Neural cell (in vitro differentiated cells): ENCODE measurements at regions not wholly inside any gene's neighbourhood (a gene's known extent, or its start where the extent isn't known, plus 50 kb on each side); places are given as distances from the start of the nearest gene placed in this dataset.

ENCODE experiments used
- CTCF ChIP-seq: fragments of 450-650 bp; IDR thresholded peaks from 2 replicates; pipeline ENCODE4 v1.5.1; 2014; ENCODE audit warnings: antibody characterized with exemption, mild to moderate bottlenecking, moderate library complexity; ENCODE audit not compliant: poor library complexity, severe bottlenecking
- EP300 ChIP-seq: fragments of 450-650 bp; conservative IDR thresholded peaks from 2 replicates; pipeline ENCODE4 v1.6.1; 2014; ENCODE audit warnings: antibody characterized with exemption, mild to moderate bottlenecking, moderate library complexity; ENCODE audit not compliant: poor library complexity, severe bottlenecking
- EZH2 ChIP-seq: fragments of 200-600, 300-800 bp; shearing (Covaris generic), sonication (generic); IDR thresholded peaks from 2 replicates; pipeline ENCODE4 v1.6.1; 2014; ENCODE audit warnings: antibody characterized with exemption, low read length, borderline replicate concordance, mild to moderate bottlenecking; ENCODE audit not compliant: insufficient read depth, poor library complexity, severe bottlenecking
- MXI1 ChIP-seq: fragments of 450-650 bp; conservative IDR thresholded peaks from 2 replicates; pipeline ENCODE4 v1.6.1; 2014; ENCODE audit warnings: antibody characterized with exemption, mild to moderate bottlenecking; ENCODE audit not compliant: poor library complexity, severe bottlenecking
- POLR2AphosphoS5 ChIP-seq: IDR thresholded peaks from 2 replicates; pipeline ENCODE4 v1.6.1; 2012
- SMC3 ChIP-seq: fragments of 450-650 bp; conservative IDR thresholded peaks from 2 replicates; pipeline ENCODE4 v1.6.1; 2014; ENCODE audit warnings: antibody characterized with exemption, mild to moderate bottlenecking, moderate library complexity; ENCODE audit not compliant: poor library complexity
- TAF1 ChIP-seq: IDR thresholded peaks from 2 replicates; pipeline ENCODE4 v1.6.1; 2012; ENCODE audit warnings: low read depth
- TF ChIP-seq, protein P1 (sequence below): IDR thresholded peaks from 2 replicates; pipeline ENCODE4 v1.6.1; 2012; ENCODE audit warnings: borderline replicate concordance

DNA sequence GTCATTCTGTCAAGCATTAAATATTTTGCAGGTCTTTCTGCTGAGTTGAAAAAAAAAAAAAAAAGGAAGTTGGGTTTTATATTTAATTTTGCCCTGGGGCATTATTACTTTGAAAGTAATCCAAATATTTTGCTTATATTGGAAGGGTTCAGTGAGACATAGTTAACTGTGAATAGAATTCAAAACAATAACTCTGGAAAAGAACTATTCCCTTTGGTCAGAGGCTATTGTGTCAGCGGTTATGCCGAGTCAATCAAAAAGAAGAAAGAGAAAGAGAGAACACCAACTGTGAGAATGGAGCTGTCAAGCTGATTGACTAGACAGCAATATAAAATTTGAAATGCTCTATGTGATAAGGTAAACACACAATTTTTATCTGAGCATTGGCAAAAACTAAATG is 761.7 kb downstream of the ADGRL2 start:
- TF ChIP-seq EZH2 (no peak), POLR2AphosphoS5 (no peak), CTCF (no peak), TAF1 (no peak), EP300 (peak; percentile 67), MXI1 (no peak), SMC3 (no peak)
- TF ChIP-seq, protein P1, sequence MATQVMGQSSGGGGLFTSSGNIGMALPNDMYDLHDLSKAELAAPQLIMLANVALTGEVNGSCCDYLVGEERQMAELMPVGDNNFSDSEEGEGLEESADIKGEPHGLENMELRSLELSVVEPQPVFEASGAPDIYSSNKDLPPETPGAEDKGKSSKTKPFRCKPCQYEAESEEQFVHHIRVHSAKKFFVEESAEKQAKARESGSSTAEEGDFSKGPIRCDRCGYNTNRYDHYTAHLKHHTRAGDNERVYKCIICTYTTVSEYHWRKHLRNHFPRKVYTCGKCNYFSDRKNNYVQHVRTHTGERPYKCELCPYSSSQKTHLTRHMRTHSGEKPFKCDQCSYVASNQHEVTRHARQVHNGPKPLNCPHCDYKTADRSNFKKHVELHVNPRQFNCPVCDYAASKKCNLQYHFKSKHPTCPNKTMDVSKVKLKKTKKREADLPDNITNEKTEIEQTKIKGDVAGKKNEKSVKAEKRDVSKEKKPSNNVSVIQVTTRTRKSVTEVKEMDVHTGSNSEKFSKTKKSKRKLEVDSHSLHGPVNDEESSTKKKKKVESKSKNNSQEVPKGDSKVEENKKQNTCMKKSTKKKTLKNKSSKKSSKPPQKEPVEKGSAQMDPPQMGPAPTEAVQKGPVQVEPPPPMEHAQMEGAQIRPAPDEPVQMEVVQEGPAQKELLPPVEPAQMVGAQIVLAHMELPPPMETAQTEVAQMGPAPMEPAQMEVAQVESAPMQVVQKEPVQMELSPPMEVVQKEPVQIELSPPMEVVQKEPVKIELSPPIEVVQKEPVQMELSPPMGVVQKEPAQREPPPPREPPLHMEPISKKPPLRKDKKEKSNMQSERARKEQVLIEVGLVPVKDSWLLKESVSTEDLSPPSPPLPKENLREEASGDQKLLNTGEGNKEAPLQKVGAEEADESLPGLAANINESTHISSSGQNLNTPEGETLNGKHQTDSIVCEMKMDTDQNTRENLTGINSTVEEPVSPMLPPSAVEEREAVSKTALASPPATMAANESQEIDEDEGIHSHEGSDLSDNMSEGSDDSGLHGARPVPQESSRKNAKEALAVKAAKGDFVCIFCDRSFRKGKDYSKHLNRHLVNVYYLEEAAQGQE: no peak
